ENCODE measurements at regions not wholly inside any gene's neighbourhood (a gene's known extent, or its start where the extent isn't known, plus 50 kb on each side); places are given as distances from the start of the nearest gene placed in this dataset.

GRCh38 chr16:51427085-51427484 is 276.0 kb upstream of the SALL1 start:
- no peak for DNase-seq (ENCODE audit: low read depth)
- no peak for TF ChIP-seq CTCF (IDR thresholded peaks at IDR 0.05; ENCODE audit: low read length, missing control alignments)
- H3K4me3 ChIP-seq (replicated peaks; ENCODE audit: low read depth, low read length), result no peak overlapping the region

GRCh38 chr16:51426276-51426675 is 275.2 kb upstream of the SALL1 start:
- H3K4me3 ChIP-seq (replicated peaks; ENCODE audit: low read depth, low read length), result no peak overlapping the region
- no peak for DNase-seq (ENCODE audit: low read depth)
- TF ChIP-seq CTCF (IDR thresholded peaks at IDR 0.05; ENCODE audit: low read length, missing control alignments), result no peak

- no peak for TF ChIP-seq CTCF (IDR thresholded peaks at IDR 0.05; ENCODE audit: low read length, missing control alignments)
- DNase-seq (ENCODE audit: low read depth), result no peak
- no peak overlapping the region for H3K4me3 ChIP-seq (replicated peaks; ENCODE audit: low read depth, low read length)
These were observed 269.2 kb upstream of the SALL1 start for GRCh38 chr16:51420247-51420646.

DNA sequence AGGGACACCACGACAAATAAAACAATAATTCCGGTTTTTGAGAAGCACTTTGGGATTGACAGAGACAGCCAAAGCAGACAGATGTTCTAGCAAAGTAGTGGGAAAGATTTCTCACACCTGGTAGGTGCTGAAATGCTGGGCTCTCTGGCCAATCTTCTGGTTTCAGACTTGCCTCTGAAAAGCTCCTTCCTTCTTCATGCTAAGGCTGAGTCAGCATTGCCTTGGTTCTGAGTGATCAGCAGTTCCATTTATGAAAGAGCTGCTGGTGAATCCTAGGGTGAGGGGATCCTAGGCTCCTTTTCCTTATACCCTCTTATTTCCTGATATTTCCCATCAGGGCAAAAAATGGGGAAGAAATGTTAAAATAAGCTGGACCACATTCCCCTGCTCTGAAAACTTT is 268.7 kb upstream of the SALL1 start:
- H3K4me3 ChIP-seq (replicated peaks; ENCODE audit: low read depth, low read length), result no peak overlapping the region
- no peak for DNase-seq (ENCODE audit: low read depth)
- TF ChIP-seq CTCF (IDR thresholded peaks at IDR 0.05; ENCODE audit: low read length, missing control alignments), result no peak

- DNase-seq (ENCODE audit: low read depth), result no peak
- no peak for TF ChIP-seq CTCF (IDR thresholded peaks at IDR 0.05; ENCODE audit: low read length, missing control alignments)
- no peak overlapping the region for H3K4me3 ChIP-seq (replicated peaks; ENCODE audit: low read depth, low read length)
These were observed 267.2 kb upstream of the SALL1 start for GRCh38 chr16:51418258-51418657.

GRCh38 chr16:51416926-51417325 is 265.9 kb upstream of the SALL1 start:
- peak; percentile 31 for DNase-seq (ENCODE audit: low read depth)
- H3K4me3 ChIP-seq (replicated peaks; ENCODE audit: low read depth, low read length), result no peak overlapping the region
- no peak for TF ChIP-seq CTCF (IDR thresholded peaks at IDR 0.05; ENCODE audit: low read length, missing control alignments)

- DNase-seq (ENCODE audit: low read depth), result no peak
- no peak overlapping the region for H3K4me3 ChIP-seq (replicated peaks; ENCODE audit: low read depth, low read length)
- no peak for TF ChIP-seq CTCF (IDR thresholded peaks at IDR 0.05; ENCODE audit: low read length, missing control alignments)
These were observed 259.1 kb upstream of the SALL1 start for GRCh38 chr16:51410125-51410524.

Measured in fibroblast of pulmonary artery (primary cell).